WTC11 (cell line): ENCODE measurements at regions not wholly inside any gene's neighbourhood (a gene's known extent, or its start where the extent isn't known, plus 50 kb on each side); places are given as distances from the start of the nearest gene placed in this dataset.

ENCODE experiments used
- CBFB ChIP-seq: sonication (generic); formaldehyde crosslinking; IDR thresholded peaks from 2 replicates; pipeline ENCODE4 v1.8.1; 2022; ENCODE audit warnings: mild to moderate bottlenecking, low read depth, missing genetic modification reagents
- ETV6 ChIP-seq: sonication (generic); formaldehyde crosslinking; IDR thresholded peaks from 2 replicates; pipeline ENCODE4 v1.8.1; 2022; ENCODE audit warnings: mild to moderate bottlenecking, missing genetic modification reagents
- JUN ChIP-seq: sonication (generic); formaldehyde crosslinking; IDR thresholded peaks from 2 replicates; pipeline ENCODE4 v1.8.0; 2023; ENCODE audit warnings: mild to moderate bottlenecking, missing genetic modification reagents
- MYBL2 ChIP-seq: sonication (generic); formaldehyde crosslinking; IDR thresholded peaks from 2 replicates; pipeline ENCODE4 v1.8.1; 2023; ENCODE audit warnings: mild to moderate bottlenecking, moderate library complexity, missing genetic modification reagents
- NFYB ChIP-seq: sonication (generic); formaldehyde crosslinking; conservative IDR thresholded peaks from 2 replicates; pipeline ENCODE4 v1.8.0; 2022; ENCODE audit warnings: low read depth, missing genetic modification reagents
- SP1 ChIP-seq: sonication (generic); formaldehyde crosslinking; conservative IDR thresholded peaks from 2 replicates; pipeline ENCODE4 v1.8.1; 2022; ENCODE audit warnings: missing genetic modification reagents
- TCF7 ChIP-seq: sonication (generic); formaldehyde crosslinking; IDR thresholded peaks from 2 replicates; pipeline ENCODE4 v1.8.0; 2022; ENCODE audit warnings: mild to moderate bottlenecking, low read depth, missing genetic modification reagents, moderate library complexity
- ZNF121 ChIP-seq: sonication (generic); formaldehyde crosslinking; IDR thresholded peaks from 2 replicates; pipeline ENCODE4 v1.8.0; 2023; ENCODE audit warnings: missing genetic modification reagents
- ZNF416 ChIP-seq: fragments of 250-450 bp; sonication (Bioruptor Pico); IDR thresholded peaks from 2 replicates; pipeline ENCODE4 v1.9.0; 2021; ENCODE audit warnings: mild to moderate bottlenecking, inconsistent platforms
- TF ChIP-seq, protein P1 (sequence below): fragments of 200-600 bp; IDR thresholded peaks from 2 replicates; pipeline ENCODE4 v1.8.0; 2022; ENCODE audit warnings: antibody characterized with exemption
- TF ChIP-seq, protein P2 (sequence below): sonication (generic); formaldehyde crosslinking; IDR thresholded peaks from 2 replicates; pipeline ENCODE4 v1.8.0; 2022; ENCODE audit warnings: mild to moderate bottlenecking, missing genetic modification reagents
- TF ChIP-seq, protein P3 (sequence below): sonication (generic); formaldehyde crosslinking; IDR thresholded peaks from 2 replicates; pipeline ENCODE4 v1.8.1; 2022; ENCODE audit warnings: low read depth, mild to moderate bottlenecking, moderate library complexity, missing genetic modification reagents, borderline replicate concordance
- TF ChIP-seq, protein P4 (sequence below): sonication (generic); formaldehyde crosslinking; IDR thresholded peaks from 2 replicates; pipeline ENCODE4 v1.8.0; 2022; ENCODE audit warnings: mild to moderate bottlenecking, missing genetic modification reagents
- TF ChIP-seq, protein P5 (sequence below): sonication (generic); formaldehyde crosslinking; conservative IDR thresholded peaks from 2 replicates; pipeline ENCODE4 v1.8.1; 2023; ENCODE audit warnings: mild to moderate bottlenecking, low read depth, missing genetic modification reagents, moderate library complexity

DNA sequence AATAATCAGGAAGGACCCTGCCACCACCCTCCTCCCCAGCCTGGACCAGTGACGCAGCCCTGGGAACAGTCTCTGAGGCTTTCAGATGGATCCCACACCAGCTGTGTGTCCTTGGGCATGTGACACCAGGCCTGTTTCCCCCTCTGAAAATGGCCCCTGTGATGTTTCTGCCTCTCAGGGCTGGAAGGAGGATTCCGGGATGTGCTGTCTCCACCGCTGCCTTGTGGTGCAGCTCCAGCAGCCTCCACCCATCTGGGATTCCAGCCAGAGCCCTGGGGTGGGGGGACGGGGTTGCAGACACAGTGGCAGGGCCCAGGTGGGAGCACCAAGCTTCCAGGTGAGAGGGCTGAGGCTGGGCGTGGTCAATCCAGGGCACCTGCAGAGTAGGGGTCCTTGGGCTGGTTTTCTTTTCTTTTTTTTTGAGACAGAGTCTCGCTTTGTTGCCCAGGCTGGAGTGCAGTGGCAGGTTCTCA lies 179.7 kb upstream of the IER5L start:
- TF ChIP-seq, protein P1, sequence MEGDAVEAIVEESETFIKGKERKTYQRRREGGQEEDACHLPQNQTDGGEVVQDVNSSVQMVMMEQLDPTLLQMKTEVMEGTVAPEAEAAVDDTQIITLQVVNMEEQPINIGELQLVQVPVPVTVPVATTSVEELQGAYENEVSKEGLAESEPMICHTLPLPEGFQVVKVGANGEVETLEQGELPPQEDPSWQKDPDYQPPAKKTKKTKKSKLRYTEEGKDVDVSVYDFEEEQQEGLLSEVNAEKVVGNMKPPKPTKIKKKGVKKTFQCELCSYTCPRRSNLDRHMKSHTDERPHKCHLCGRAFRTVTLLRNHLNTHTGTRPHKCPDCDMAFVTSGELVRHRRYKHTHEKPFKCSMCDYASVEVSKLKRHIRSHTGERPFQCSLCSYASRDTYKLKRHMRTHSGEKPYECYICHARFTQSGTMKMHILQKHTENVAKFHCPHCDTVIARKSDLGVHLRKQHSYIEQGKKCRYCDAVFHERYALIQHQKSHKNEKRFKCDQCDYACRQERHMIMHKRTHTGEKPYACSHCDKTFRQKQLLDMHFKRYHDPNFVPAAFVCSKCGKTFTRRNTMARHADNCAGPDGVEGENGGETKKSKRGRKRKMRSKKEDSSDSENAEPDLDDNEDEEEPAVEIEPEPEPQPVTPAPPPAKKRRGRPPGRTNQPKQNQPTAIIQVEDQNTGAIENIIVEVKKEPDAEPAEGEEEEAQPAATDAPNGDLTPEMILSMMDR = no peak
- TF ChIP-seq NFYB (CRISPR knock-in tag) (no peak), SP1 (CRISPR knock-in tag) (no peak), TCF7 (CRISPR knock-in tag) (no peak), ZNF416 (CRISPR knock-in tag) (no peak), ZNF121 (CRISPR knock-in tag) (no peak), CBFB (no peak), JUN (CRISPR knock-in tag) (no peak), ETV6 (CRISPR knock-in tag) (no peak), MYBL2 (CRISPR knock-in tag) (no peak)
- TF ChIP-seq, protein P2, sequence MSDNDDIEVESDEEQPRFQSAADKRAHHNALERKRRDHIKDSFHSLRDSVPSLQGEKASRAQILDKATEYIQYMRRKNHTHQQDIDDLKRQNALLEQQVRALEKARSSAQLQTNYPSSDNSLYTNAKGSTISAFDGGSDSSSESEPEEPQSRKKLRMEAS (CRISPR knock-in tag) = no peak
- TF ChIP-seq, protein P3, sequence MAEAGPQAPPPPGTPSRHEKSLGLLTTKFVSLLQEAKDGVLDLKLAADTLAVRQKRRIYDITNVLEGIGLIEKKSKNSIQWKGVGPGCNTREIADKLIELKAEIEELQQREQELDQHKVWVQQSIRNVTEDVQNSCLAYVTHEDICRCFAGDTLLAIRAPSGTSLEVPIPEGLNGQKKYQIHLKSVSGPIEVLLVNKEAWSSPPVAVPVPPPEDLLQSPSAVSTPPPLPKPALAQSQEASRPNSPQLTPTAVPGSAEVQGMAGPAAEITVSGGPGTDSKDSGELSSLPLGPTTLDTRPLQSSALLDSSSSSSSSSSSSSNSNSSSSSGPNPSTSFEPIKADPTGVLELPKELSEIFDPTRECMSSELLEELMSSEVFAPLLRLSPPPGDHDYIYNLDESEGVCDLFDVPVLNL (CRISPR knock-in tag) = no peak
- TF ChIP-seq, protein P4, sequence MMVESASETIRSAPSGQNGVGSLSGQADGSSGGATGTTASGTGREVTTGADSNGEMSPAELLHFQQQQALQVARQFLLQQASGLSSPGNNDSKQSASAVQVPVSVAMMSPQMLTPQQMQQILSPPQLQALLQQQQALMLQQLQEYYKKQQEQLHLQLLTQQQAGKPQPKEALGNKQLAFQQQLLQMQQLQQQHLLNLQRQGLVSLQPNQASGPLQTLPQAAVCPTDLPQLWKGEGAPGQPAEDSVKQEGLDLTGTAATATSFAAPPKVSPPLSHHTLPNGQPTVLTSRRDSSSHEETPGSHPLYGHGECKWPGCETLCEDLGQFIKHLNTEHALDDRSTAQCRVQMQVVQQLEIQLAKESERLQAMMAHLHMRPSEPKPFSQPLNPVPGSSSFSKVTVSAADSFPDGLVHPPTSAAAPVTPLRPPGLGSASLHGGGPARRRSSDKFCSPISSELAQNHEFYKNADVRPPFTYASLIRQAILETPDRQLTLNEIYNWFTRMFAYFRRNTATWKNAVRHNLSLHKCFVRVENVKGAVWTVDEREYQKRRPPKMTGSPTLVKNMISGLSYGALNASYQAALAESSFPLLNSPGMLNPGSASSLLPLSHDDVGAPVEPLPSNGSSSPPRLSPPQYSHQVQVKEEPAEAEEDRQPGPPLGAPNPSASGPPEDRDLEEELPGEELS (CRISPR knock-in tag) = no peak
- TF ChIP-seq, protein P5, sequence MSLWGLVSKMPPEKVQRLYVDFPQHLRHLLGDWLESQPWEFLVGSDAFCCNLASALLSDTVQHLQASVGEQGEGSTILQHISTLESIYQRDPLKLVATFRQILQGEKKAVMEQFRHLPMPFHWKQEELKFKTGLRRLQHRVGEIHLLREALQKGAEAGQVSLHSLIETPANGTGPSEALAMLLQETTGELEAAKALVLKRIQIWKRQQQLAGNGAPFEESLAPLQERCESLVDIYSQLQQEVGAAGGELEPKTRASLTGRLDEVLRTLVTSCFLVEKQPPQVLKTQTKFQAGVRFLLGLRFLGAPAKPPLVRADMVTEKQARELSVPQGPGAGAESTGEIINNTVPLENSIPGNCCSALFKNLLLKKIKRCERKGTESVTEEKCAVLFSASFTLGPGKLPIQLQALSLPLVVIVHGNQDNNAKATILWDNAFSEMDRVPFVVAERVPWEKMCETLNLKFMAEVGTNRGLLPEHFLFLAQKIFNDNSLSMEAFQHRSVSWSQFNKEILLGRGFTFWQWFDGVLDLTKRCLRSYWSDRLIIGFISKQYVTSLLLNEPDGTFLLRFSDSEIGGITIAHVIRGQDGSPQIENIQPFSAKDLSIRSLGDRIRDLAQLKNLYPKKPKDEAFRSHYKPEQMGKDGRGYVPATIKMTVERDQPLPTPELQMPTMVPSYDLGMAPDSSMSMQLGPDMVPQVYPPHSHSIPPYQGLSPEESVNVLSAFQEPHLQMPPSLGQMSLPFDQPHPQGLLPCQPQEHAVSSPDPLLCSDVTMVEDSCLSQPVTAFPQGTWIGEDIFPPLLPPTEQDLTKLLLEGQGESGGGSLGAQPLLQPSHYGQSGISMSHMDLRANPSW (CRISPR knock-in tag) = no peak
